ENCODE measurements at regions not wholly inside any gene's neighbourhood (a gene's known extent, or its start where the extent isn't known, plus 50 kb on each side); places are given as distances from the start of the nearest gene placed in this dataset.

DNA sequence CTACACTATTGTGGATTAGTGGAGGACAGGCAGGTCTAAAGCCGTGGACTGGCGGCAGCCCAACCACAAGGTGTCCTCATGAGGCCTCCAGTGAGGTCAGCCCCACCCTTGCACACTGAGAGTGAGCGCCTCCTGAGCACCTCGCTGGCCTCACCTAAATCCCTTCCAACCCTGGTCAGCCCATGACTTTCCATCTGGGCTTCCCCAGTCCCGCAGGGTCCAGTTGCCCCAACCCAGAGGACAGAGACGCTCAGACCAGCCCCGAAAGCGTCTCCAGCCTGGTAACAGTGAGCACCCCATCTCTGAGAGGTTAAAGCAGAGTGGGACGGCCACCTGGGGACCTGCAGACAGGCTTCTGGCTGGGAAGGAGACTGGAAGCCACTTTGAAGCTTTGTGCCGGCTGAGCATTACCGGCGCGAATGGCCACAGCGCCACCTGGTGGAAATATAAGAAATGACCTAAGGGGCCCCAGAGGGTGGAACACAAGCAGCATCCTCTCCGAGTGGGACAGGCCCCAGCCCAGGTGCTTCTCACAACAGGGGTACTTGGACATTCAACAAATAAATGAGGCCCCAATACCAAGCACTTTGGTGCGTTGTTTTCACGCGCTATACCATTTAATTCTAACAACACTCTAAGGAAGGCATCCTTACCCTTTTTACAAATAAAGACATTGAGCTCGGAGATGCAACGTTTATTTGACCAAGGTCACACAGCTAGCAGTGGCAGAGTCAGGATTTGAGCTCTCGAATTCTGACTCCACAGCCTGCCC is 65.7 kb upstream of the TOP1 start:
- intact Hi-C loops (cut with DNase I) = loop anchor here (1.0 to 10.0 kb wide), 16 partner anchors 218 to 1851 kb away; no protein-coding TSS in a partner anchor
- no peak overlapping the region for H3K27ac ChIP-seq
- no peaks in the 10 kb centered on the region for H3K9me3 ChIP-seq
- DNase-seq (peak; percentile 59 to 78 (median 60)), ATAC-seq (peak; percentile 65 to 87 (median 83))
- TF ChIP-seq, protein P1, sequence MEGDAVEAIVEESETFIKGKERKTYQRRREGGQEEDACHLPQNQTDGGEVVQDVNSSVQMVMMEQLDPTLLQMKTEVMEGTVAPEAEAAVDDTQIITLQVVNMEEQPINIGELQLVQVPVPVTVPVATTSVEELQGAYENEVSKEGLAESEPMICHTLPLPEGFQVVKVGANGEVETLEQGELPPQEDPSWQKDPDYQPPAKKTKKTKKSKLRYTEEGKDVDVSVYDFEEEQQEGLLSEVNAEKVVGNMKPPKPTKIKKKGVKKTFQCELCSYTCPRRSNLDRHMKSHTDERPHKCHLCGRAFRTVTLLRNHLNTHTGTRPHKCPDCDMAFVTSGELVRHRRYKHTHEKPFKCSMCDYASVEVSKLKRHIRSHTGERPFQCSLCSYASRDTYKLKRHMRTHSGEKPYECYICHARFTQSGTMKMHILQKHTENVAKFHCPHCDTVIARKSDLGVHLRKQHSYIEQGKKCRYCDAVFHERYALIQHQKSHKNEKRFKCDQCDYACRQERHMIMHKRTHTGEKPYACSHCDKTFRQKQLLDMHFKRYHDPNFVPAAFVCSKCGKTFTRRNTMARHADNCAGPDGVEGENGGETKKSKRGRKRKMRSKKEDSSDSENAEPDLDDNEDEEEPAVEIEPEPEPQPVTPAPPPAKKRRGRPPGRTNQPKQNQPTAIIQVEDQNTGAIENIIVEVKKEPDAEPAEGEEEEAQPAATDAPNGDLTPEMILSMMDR (IDR thresholded peaks at IDR 0.05) = peak; percentile 82 to 97 (median 91)
- no peak for TF ChIP-seq POLR2A (IDR thresholded peaks at IDR 0.05)
- H3K4me3 ChIP-seq = no peak overlapping the region
- H3K4me1 ChIP-seq = peaks cover 0 to 3% (median 0%) of the 10 kb centered on the region in 12 donors
- H3K27me3 ChIP-seq = no peaks in the 10 kb centered on the region
- WGBS, 4 donors = 17 to 28% (median 26%) methylated on average over 18 to 21 of the region's 21 CpGs
- no peaks in the 10 kb centered on the region for H3K36me3 ChIP-seq

DNA sequence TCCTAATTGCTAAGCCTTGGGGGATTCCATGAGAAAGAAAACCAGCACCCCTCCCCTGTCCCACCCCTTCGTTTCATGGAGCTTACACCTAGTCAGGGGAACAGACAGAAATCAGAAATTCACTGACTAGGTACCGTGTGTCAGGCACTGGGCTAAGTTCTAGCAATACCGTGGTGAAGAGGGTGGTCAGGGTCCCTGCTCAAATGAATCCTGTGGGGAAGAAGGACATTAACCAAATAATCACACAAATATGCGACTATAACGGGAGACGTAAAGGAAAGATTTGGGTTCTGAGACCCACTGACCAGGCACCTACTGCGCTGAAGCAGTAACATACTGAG is 65.1 kb upstream of the TOP1 start:
- WGBS, 4 donors = 84 to 89% (median 88%) methylated on average over 7 of the region's 7 CpGs
- Histone ChIP-seq H3K36me3 (no peaks in the 10 kb centered on the region), H3K4me3 (no peak overlapping the region), H3K4me1 (peaks cover 0 to 3% (median 0%) of the 10 kb centered on the region in 12 donors), H3K9me3 (no peaks in the 10 kb centered on the region), H3K27ac (no peak overlapping the region), H3K27me3 (no peaks in the 10 kb centered on the region)
- DNase-seq (no peak), ATAC-seq (no peak)
- intact Hi-C loops (cut with DNase I) = loop anchor here (1.0 to 10.0 kb wide), 16 partner anchors 219 to 1851 kb away; no protein-coding TSS in a partner anchor
- no peak for TF ChIP-seq POLR2A (IDR thresholded peaks at IDR 0.05)
- TF ChIP-seq, protein P1 (IDR thresholded peaks at IDR 0.05) = no peak

DNA sequence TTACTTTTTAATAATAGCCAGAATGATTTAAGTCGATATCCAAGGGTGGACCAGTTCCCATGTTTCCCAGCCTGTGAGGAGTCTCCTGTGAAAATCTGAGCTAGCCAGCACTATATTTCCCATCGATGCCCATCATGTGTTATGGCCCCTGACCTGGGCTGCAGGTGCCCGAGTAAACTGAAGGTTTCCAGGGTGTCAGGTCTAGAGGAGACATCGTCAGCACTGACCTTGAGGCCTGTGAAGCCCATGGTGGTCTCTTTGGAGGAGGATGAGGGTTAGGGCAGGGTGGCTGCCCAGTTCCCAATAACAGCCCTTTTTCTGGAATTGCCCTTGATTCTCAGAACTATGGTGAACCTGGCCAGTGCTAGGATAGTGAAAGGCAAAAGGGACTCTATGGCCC is 63.0 kb upstream of the TOP1 start:
- ATAC-seq (no peak), DNase-seq (no peak)
- Histone ChIP-seq H3K4me1 (peaks cover 0 to 8% (median 0%) of the 10 kb centered on the region in 12 donors), H3K4me3 (no peak overlapping the region), H3K9me3 (no peaks in the 10 kb centered on the region), H3K27ac (no peak overlapping the region), H3K27me3 (no peaks in the 10 kb centered on the region), H3K36me3 (no peaks in the 10 kb centered on the region)
- TF ChIP-seq POLR2A (IDR thresholded peaks at IDR 0.05) = no peak
- TF ChIP-seq, protein P1 (IDR thresholded peaks at IDR 0.05) = no peak
- 89 to 96% (median 94%) methylated on average over 3 to 4 of the region's 4 CpGs for WGBS, 4 donors
- intact Hi-C loops (cut with DNase I) = loop anchor here in 6 of 10 donors (5.0 to 10.0 kb wide), 7 partner anchors 127 to 1851 kb away; no protein-coding TSS in a partner anchor

DNA sequence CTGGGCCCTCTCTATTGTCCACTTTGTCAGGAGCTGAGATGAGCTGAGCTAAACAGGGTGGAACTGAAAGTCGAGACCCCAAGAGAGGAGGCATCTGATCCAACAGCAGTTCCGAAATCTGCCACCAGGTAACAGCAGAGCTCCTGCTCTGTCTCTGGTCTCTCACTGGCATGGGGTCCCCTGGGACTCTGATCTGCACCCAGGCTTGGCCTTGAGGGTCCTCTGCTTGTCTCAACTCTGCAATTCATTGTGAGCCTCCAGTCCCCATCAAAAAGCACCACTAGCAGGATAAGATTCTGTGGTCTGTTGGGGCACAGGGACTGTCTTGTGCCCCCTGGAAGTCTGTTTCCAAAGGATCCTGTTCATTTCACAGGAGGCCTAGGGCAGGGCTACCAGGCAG is 62.5 kb upstream of the TOP1 start:
- DNase-seq = no peak
- 81 to 92% (median 84%) methylated on average over 2 of the region's 2 CpGs; no CpG with 5 or more reads in 1 of the 4 donors for WGBS, 4 donors
- TF ChIP-seq, protein P1 (IDR thresholded peaks at IDR 0.05) = peak in 2 of 12 donors; percentile 7 to 24
- TF ChIP-seq POLR2A (IDR thresholded peaks at IDR 0.05) = no peak

More for the DNA sequence above, 62.5 kb upstream of the TOP1 start:
- intact Hi-C loops (cut with DNase I) = loop anchor here in 6 of 10 donors (5.0 to 10.0 kb wide), 7 partner anchors 126 to 1851 kb away; no protein-coding TSS in a partner anchor
- H3K4me1 ChIP-seq = peaks cover 0 to 8% (median 0%) of the 10 kb centered on the region in 12 donors
- H3K27me3 ChIP-seq = no peaks in the 10 kb centered on the region
- no peak for ATAC-seq
- no peak overlapping the region for H3K4me3 ChIP-seq
- H3K27ac ChIP-seq = no peak overlapping the region
- H3K36me3 ChIP-seq = no peaks in the 10 kb centered on the region
- H3K9me3 ChIP-seq = no peaks in the 10 kb centered on the region
